ENCODE measurements at regions not wholly inside any gene's neighbourhood (a gene's known extent, or its start where the extent isn't known, plus 50 kb on each side); places are given as distances from the start of the nearest gene placed in this dataset.

GRCh38 chr20:57899554-57899953 is 189.7 kb upstream of the PMEPA1 start:
- no peaks in the 10 kb centered on the region for H3K27me3 ChIP-seq (ENCODE audit: control insufficient read depth, insufficient read depth, low read length)
- H3K27ac ChIP-seq (ENCODE audit: insufficient read depth, low read length, poor library complexity, severe bottlenecking), result no peak overlapping the region
- Mint-ChIP-seq H3K36me3 (no peaks in the 10 kb centered on the region), H3K4me3 (no peak overlapping the region), H3K4me1 (no peaks in the 10 kb centered on the region), H3K27ac (peak overlapping the region in 1 of 3 donors; percentile 87), H3K9me3 (peaks cover 0 to 2% (median 0%) of the 10 kb centered on the region in 7 donors), H3K27me3 (peaks cover 24% of the 10 kb centered on the region)
- H3K4me3 ChIP-seq (ENCODE audit: low read depth, low read length), result no peak overlapping the region
- ATAC-seq (ENCODE audit: low read depth in 2 of 2) (no peak), DNase-seq (no peak)
- no peaks in the 10 kb centered on the region for H3K36me3 ChIP-seq (ENCODE audit: control insufficient read depth, insufficient read depth, low read length)
- H3K4me1 ChIP-seq (ENCODE audit: control insufficient read depth, insufficient read depth, low read length, poor library complexity, severe bottlenecking), result no peaks in the 10 kb centered on the region
- H3K9me3 ChIP-seq (ENCODE audit: control insufficient read depth in 2 of 2, low read length in 2 of 2), result no peaks in the 10 kb centered on the region

- H3K27me3 ChIP-seq (ENCODE audit: control insufficient read depth, insufficient read depth, low read length), result no peaks in the 10 kb centered on the region
- Mint-ChIP-seq H3K36me3 (no peaks in the 10 kb centered on the region), H3K4me1 (no peaks in the 10 kb centered on the region), H3K9me3 (peaks cover 0 to 2% (median 0%) of the 10 kb centered on the region in 7 donors), H3K4me3 (no peak overlapping the region), H3K27ac (no peak overlapping the region), H3K27me3 (peaks cover 19% of the 10 kb centered on the region)
- no peaks in the 10 kb centered on the region for H3K36me3 ChIP-seq (ENCODE audit: control insufficient read depth, insufficient read depth, low read length)
- H3K9me3 ChIP-seq (ENCODE audit: control insufficient read depth in 2 of 2, low read length in 2 of 2), result no peaks in the 10 kb centered on the region
- H3K27ac ChIP-seq (ENCODE audit: insufficient read depth, low read length, poor library complexity, severe bottlenecking), result no peak overlapping the region
- ATAC-seq (ENCODE audit: low read depth in 2 of 2) (no peak), DNase-seq (no peak)
- H3K4me1 ChIP-seq (ENCODE audit: control insufficient read depth, insufficient read depth, low read length, poor library complexity, severe bottlenecking), result no peaks in the 10 kb centered on the region
- no peak overlapping the region for H3K4me3 ChIP-seq (ENCODE audit: low read depth, low read length)
Observed at GRCh38 chr20:57898332-57898731, 188.5 kb upstream of the PMEPA1 start.

- Histone ChIP-seq H3K27ac (ENCODE audit: insufficient read depth, low read length, poor library complexity, severe bottlenecking) (no peak overlapping the region), H3K36me3 (ENCODE audit: control insufficient read depth, insufficient read depth, low read length) (no peaks in the 10 kb centered on the region), H3K4me3 (ENCODE audit: low read depth, low read length) (no peak overlapping the region), H3K9me3 (ENCODE audit: control insufficient read depth in 2 of 2, low read length in 2 of 2) (no peaks in the 10 kb centered on the region), H3K27me3 (ENCODE audit: control insufficient read depth, insufficient read depth, low read length) (no peaks in the 10 kb centered on the region), H3K4me1 (ENCODE audit: control insufficient read depth, insufficient read depth, low read length, poor library complexity, severe bottlenecking) (no peaks in the 10 kb centered on the region)
- Mint-ChIP-seq H3K9me3 (peaks cover 0 to 2% (median 0%) of the 10 kb centered on the region in 7 donors), H3K4me3 (no peak overlapping the region), H3K27me3 (peaks cover 19% of the 10 kb centered on the region), H3K4me1 (no peaks in the 10 kb centered on the region), H3K36me3 (no peaks in the 10 kb centered on the region), H3K27ac (no peak overlapping the region)
- no peak for DNase-seq
- no peak for ATAC-seq (ENCODE audit: low read depth in 2 of 2)
Observed at GRCh38 chr20:57897891-57898290, 188.1 kb upstream of the PMEPA1 start.

- no peak overlapping the region for H3K4me3 ChIP-seq (ENCODE audit: low read depth, low read length)
Observed at GRCh38 chr20:57897156-57897874, 187.5 kb upstream of the PMEPA1 start.

GRCh38 chr20:57896563-57896962 is 186.7 kb upstream of the PMEPA1 start:
- H3K9me3 Mint-ChIP-seq, result no peaks in the 10 kb centered on the region
- no peaks in the 10 kb centered on the region for H3K9me3 ChIP-seq (ENCODE audit: control insufficient read depth in 2 of 2, low read length in 2 of 2)
- DNase-seq, result no peak
- H3K4me1 ChIP-seq (ENCODE audit: control insufficient read depth, insufficient read depth, low read length, poor library complexity, severe bottlenecking), result no peaks in the 10 kb centered on the region
- H3K27ac ChIP-seq (ENCODE audit: insufficient read depth, low read length, poor library complexity, severe bottlenecking), result no peak overlapping the region
- ATAC-seq (ENCODE audit: low read depth in 2 of 2), result no peak
- H3K27me3 ChIP-seq (ENCODE audit: control insufficient read depth, insufficient read depth, low read length), result no peaks in the 10 kb centered on the region
- peaks cover 9% of the 10 kb centered on the region for H3K27me3 Mint-ChIP-seq
- no peaks in the 10 kb centered on the region for H3K4me1 Mint-ChIP-seq
- H3K4me3 Mint-ChIP-seq, result no peak overlapping the region
- H3K36me3 Mint-ChIP-seq, result no peaks in the 10 kb centered on the region
- no peaks in the 10 kb centered on the region for H3K36me3 ChIP-seq (ENCODE audit: control insufficient read depth, insufficient read depth, low read length)
- H3K27ac Mint-ChIP-seq, result no peak overlapping the region
- no peak overlapping the region for H3K4me3 ChIP-seq (ENCODE audit: low read depth, low read length)

More at GRCh38 chr20:57897156-57897874, 187.5 kb upstream of the PMEPA1 start:
- Histone ChIP-seq H3K27me3 (ENCODE audit: control insufficient read depth, insufficient read depth, low read length) (no peaks in the 10 kb centered on the region), H3K36me3 (ENCODE audit: control insufficient read depth, insufficient read depth, low read length) (no peaks in the 10 kb centered on the region), H3K27ac (ENCODE audit: insufficient read depth, low read length, poor library complexity, severe bottlenecking) (no peak overlapping the region), H3K9me3 (ENCODE audit: control insufficient read depth in 2 of 2, low read length in 2 of 2) (no peaks in the 10 kb centered on the region), H3K4me1 (ENCODE audit: control insufficient read depth, insufficient read depth, low read length, poor library complexity, severe bottlenecking) (no peaks in the 10 kb centered on the region)
- no peak overlapping the region for H3K4me3 Mint-ChIP-seq
- H3K36me3 Mint-ChIP-seq, result no peaks in the 10 kb centered on the region
- peaks cover 14% of the 10 kb centered on the region for H3K27me3 Mint-ChIP-seq
- no peak for DNase-seq
- H3K9me3 Mint-ChIP-seq, result peaks cover 0 to under 1% (median 0%) of the 10 kb centered on the region in 7 donors
- H3K4me1 Mint-ChIP-seq, result no peaks in the 10 kb centered on the region
- no peak for ATAC-seq (ENCODE audit: low read depth in 2 of 2)
- no peak overlapping the region for H3K27ac Mint-ChIP-seq

GRCh38 chr20:57896017-57896416 is 186.2 kb upstream of the PMEPA1 start:
- Histone ChIP-seq H3K27me3 (ENCODE audit: control insufficient read depth, insufficient read depth, low read length) (no peaks in the 10 kb centered on the region), H3K9me3 (ENCODE audit: control insufficient read depth in 2 of 2, low read length in 2 of 2) (no peaks in the 10 kb centered on the region), H3K27ac (ENCODE audit: insufficient read depth, low read length, poor library complexity, severe bottlenecking) (no peak overlapping the region), H3K36me3 (ENCODE audit: control insufficient read depth, insufficient read depth, low read length) (no peaks in the 10 kb centered on the region), H3K4me3 (ENCODE audit: low read depth, low read length) (no peak overlapping the region), H3K4me1 (ENCODE audit: control insufficient read depth, insufficient read depth, low read length, poor library complexity, severe bottlenecking) (no peaks in the 10 kb centered on the region)
- no peaks in the 10 kb centered on the region for H3K9me3 Mint-ChIP-seq
- no peak overlapping the region for H3K4me3 Mint-ChIP-seq
- H3K36me3 Mint-ChIP-seq, result no peaks in the 10 kb centered on the region
- no peaks in the 10 kb centered on the region for H3K4me1 Mint-ChIP-seq
- no peak for DNase-seq
- no peak for ATAC-seq (ENCODE audit: low read depth in 2 of 2)
- peaks cover 6% of the 10 kb centered on the region for H3K27me3 Mint-ChIP-seq
- no peak overlapping the region for H3K27ac Mint-ChIP-seq

GRCh38 chr20:57895161-57895855 is 185.5 kb upstream of the PMEPA1 start:
- ATAC-seq (ENCODE audit: low read depth in 2 of 2), result no peak
- peaks cover under 1% of the 10 kb centered on the region for H3K27me3 Mint-ChIP-seq

GRCh38 chr20:57894522-57894921 is 184.7 kb upstream of the PMEPA1 start:
- H3K9me3 ChIP-seq (ENCODE audit: control insufficient read depth in 2 of 2, low read length in 2 of 2), result no peaks in the 10 kb centered on the region
- Mint-ChIP-seq H3K4me3 (no peak overlapping the region), H3K27me3 (no peaks in the 10 kb centered on the region), H3K4me1 (no peaks in the 10 kb centered on the region), H3K36me3 (no peaks in the 10 kb centered on the region), H3K27ac (peak overlapping the region in 1 of 3 donors; percentile 6), H3K9me3 (no peaks in the 10 kb centered on the region)
- H3K4me3 ChIP-seq (ENCODE audit: low read depth, low read length), result no peak overlapping the region
- no peaks in the 10 kb centered on the region for H3K4me1 ChIP-seq (ENCODE audit: control insufficient read depth, insufficient read depth, low read length, poor library complexity, severe bottlenecking)
- DNase-seq (no peak), ATAC-seq (ENCODE audit: low read depth in 2 of 2) (no peak)
- H3K27me3 ChIP-seq (ENCODE audit: control insufficient read depth, insufficient read depth, low read length), result no peaks in the 10 kb centered on the region
- no peaks in the 10 kb centered on the region for H3K36me3 ChIP-seq (ENCODE audit: control insufficient read depth, insufficient read depth, low read length)
- H3K27ac ChIP-seq (ENCODE audit: insufficient read depth, low read length, poor library complexity, severe bottlenecking), result no peak overlapping the region

More at GRCh38 chr20:57895161-57895855, 185.5 kb upstream of the PMEPA1 start:
- no peaks in the 10 kb centered on the region for H3K9me3 Mint-ChIP-seq
- H3K4me1 ChIP-seq (ENCODE audit: control insufficient read depth, insufficient read depth, low read length, poor library complexity, severe bottlenecking), result no peaks in the 10 kb centered on the region
- no peaks in the 10 kb centered on the region for H3K4me1 Mint-ChIP-seq
- no peaks in the 10 kb centered on the region for H3K9me3 ChIP-seq (ENCODE audit: control insufficient read depth in 2 of 2, low read length in 2 of 2)
- no peak for DNase-seq
- no peaks in the 10 kb centered on the region for H3K27me3 ChIP-seq (ENCODE audit: control insufficient read depth, insufficient read depth, low read length)
- H3K4me3 ChIP-seq (ENCODE audit: low read depth, low read length), result no peak overlapping the region
- H3K36me3 Mint-ChIP-seq, result no peaks in the 10 kb centered on the region
- no peak overlapping the region for H3K27ac Mint-ChIP-seq
- no peak overlapping the region for H3K4me3 Mint-ChIP-seq
- H3K36me3 ChIP-seq (ENCODE audit: control insufficient read depth, insufficient read depth, low read length), result no peaks in the 10 kb centered on the region
- H3K27ac ChIP-seq (ENCODE audit: insufficient read depth, low read length, poor library complexity, severe bottlenecking), result no peak overlapping the region

Data from CD4-positive, CD25-positive, alpha-beta regulatory T cell (primary cell).